H1 (cell line): ENCODE measurements at regions not wholly inside any gene's neighbourhood (a gene's known extent, or its start where the extent isn't known, plus 50 kb on each side); places are given as distances from the start of the nearest gene placed in this dataset.

ENCODE experiments used
- CBX8 ChIP-seq: fragments of 300-800, 300-1000 bp; sonication (generic); IDR thresholded peaks from 2 replicates; pipeline ENCODE4 v1.7.1; 2016; ENCODE audit warnings: low read depth, low read length, borderline replicate concordance
- CHD7 ChIP-seq: fragments of 300-600 bp; sonication (generic); IDR thresholded peaks from 2 replicates; pipeline ENCODE4 v1.7.1; 2012; ENCODE audit warnings: low read length, moderate library complexity, mild to moderate bottlenecking, inconsistent platforms; ENCODE audit not compliant: insufficient replicate concordance
- EGR1 ChIP-seq: IDR thresholded peaks from 2 replicates; pipeline ENCODE4 v1.6.1; 2011; ENCODE audit warnings: low read depth, low read length, borderline replicate concordance
- HDAC2 ChIP-seq, 2 experiments: fragments of 300-600 bp in 1 of 2; sonication (generic) in 1 of 2; IDR thresholded peaks; 2 replicates each; pipeline ENCODE4 v1.6.1; 2011 to 2012; ENCODE audit warnings: low read depth in 2 of 2, low read length in 2 of 2, mild to moderate bottlenecking in 2 of 2, moderate library complexity in 2 of 2, borderline replicate concordance in 1 of 2, inconsistent platforms in 1 of 2
- MAX ChIP-seq: IDR thresholded peaks from 2 replicates; pipeline ENCODE4 v1.6.1; 2012; ENCODE audit warnings: inconsistent platforms
- PHF8 ChIP-seq: fragments of 200-600 bp; sonication (generic); conservative IDR thresholded peaks from 2 replicates; pipeline ENCODE4 v1.7.1; 2012; ENCODE audit warnings: low read depth, mild to moderate bottlenecking, inconsistent platforms, low read length, moderate library complexity
- POLR2A ChIP-seq, 2 experiments: IDR thresholded peaks; 1 replicate in 1 of 2; 2 replicates in 1 of 2; pipeline ENCODE4 v1.6.1; 2011; ENCODE audit warnings: low read depth in 2 of 2, low read length in 2 of 2, mild to moderate bottlenecking in 2 of 2; ENCODE audit errors: control extremely low read depth in 1 of 2
- SIN3A ChIP-seq, 2 experiments: IDR thresholded peaks in 1 of 2; conservative IDR thresholded peaks in 1 of 2; 2 replicates each; pipeline ENCODE4 v1.6.1; 2011 to 2012; ENCODE audit warnings: low read length in 2 of 2, improper control_type of control experiment in 1 of 2, low read depth in 1 of 2, mild to moderate bottlenecking in 1 of 2
- SRF ChIP-seq: IDR thresholded peaks from 2 replicates; pipeline ENCODE4 v1.6.1; 2011; ENCODE audit warnings: mild to moderate bottlenecking, low read depth, low read length, moderate library complexity
- TEAD4 ChIP-seq: IDR thresholded peaks from 2 replicates; pipeline ENCODE4 v1.6.1; 2012; ENCODE audit warnings: low read depth, low read length, inconsistent platforms, mixed read lengths
- ZNF274 ChIP-seq: IDR thresholded peaks from 2 replicates; pipeline ENCODE4 v1.7.0; 2012; ENCODE audit warnings: low read length, borderline replicate concordance; ENCODE audit errors: extremely low read depth

- TF ChIP-seq CHD7, result peak; percentile 96
- TF ChIP-seq PHF8, result no peak
- TF ChIP-seq CBX8, result no peak
- peak; percentile 78 for TF ChIP-seq TEAD4
- no peak for TF ChIP-seq ZNF274
- TF ChIP-seq SIN3A (conservative IDR thresholded peaks at IDR 0.05 in 1 of 2, IDR thresholded peaks at IDR 0.05 in 1 of 2; ENCODE audit: low read depth in 1 of 2, low read length in 2 of 2), result no peak
- peak; percentile 69 to 75; a peak in 1 of 4 replicates for TF ChIP-seq HDAC2 (IDR thresholded peaks at IDR 0.05; ENCODE audit: borderline replicate concordance in 1 of 2, low read depth in 2 of 2, low read length in 2 of 2)
- TF ChIP-seq SRF, result no peak
- TF ChIP-seq MAX, result no peak
- TF ChIP-seq EGR1, result 0 out of 2 replicates have a peak, but pooled peaks have one; percentile 28
- no peak for TF ChIP-seq POLR2A (IDR thresholded peaks at IDR 0.05; ENCODE audit: control extremely low read depth in 1 of 2, low read depth in 2 of 2, low read length in 2 of 2)
Observed at GRCh38 chr7:84277628-84278224, 83.1 kb upstream of the SEMA3A start (continued).
